ENCODE measurements at regions not wholly inside any gene's neighbourhood (a gene's known extent, or its start where the extent isn't known, plus 50 kb on each side); places are given as distances from the start of the nearest gene placed in this dataset.

DNA sequence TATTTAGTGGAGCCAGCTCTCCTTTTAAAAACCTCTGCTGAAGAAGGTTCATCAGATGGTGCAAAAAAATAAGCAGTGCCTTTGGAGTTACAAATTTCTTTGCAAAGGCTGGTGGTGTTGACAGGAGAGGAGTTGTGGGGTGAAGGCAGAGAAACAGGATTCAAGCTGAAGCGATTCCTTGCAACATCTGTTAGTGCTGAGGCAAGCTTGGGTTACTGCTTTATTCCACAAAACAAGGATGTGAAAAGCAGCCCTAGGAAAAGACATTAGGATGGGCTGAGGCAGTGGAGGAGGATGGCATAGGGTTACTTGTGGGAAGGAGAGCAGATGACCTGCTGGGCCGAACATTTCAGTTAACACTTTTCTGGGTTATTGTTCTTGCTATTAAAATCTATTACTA is 390.7 kb downstream of the DLEU7 start:
- TF ChIP-seq, protein P1, sequence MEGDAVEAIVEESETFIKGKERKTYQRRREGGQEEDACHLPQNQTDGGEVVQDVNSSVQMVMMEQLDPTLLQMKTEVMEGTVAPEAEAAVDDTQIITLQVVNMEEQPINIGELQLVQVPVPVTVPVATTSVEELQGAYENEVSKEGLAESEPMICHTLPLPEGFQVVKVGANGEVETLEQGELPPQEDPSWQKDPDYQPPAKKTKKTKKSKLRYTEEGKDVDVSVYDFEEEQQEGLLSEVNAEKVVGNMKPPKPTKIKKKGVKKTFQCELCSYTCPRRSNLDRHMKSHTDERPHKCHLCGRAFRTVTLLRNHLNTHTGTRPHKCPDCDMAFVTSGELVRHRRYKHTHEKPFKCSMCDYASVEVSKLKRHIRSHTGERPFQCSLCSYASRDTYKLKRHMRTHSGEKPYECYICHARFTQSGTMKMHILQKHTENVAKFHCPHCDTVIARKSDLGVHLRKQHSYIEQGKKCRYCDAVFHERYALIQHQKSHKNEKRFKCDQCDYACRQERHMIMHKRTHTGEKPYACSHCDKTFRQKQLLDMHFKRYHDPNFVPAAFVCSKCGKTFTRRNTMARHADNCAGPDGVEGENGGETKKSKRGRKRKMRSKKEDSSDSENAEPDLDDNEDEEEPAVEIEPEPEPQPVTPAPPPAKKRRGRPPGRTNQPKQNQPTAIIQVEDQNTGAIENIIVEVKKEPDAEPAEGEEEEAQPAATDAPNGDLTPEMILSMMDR (IDR thresholded peaks at IDR 0.05) = no peak
- TF ChIP-seq EP300 (IDR thresholded peaks at IDR 0.05) = no peak
- no peak for TF ChIP-seq POLR2A (IDR thresholded peaks at IDR 0.05)

All from ovary (tissue), 3 donors.